T-helper 2 cell (primary cell): ENCODE measurements at regions not wholly inside any gene's neighbourhood (a gene's known extent, or its start where the extent isn't known, plus 50 kb on each side); places are given as distances from the start of the nearest gene placed in this dataset.
"Not testable (repeated sequence)": the region's sequence is repeated elsewhere in the genome, so short reads cannot be mapped to it uniquely, and the experiment has no call there.

Experiments used
- DNase-seq, 5 experiments: peaks; one replicate each; pipeline versions ENCODE4 v3.0.0 to v3.0.0-alpha.2; 2012 to 2022

- DNase-seq: no peak
Measured at GRCh38 chr5:62964428-62964827, 385.8 kb downstream of the LRRC70 start.

DNA sequence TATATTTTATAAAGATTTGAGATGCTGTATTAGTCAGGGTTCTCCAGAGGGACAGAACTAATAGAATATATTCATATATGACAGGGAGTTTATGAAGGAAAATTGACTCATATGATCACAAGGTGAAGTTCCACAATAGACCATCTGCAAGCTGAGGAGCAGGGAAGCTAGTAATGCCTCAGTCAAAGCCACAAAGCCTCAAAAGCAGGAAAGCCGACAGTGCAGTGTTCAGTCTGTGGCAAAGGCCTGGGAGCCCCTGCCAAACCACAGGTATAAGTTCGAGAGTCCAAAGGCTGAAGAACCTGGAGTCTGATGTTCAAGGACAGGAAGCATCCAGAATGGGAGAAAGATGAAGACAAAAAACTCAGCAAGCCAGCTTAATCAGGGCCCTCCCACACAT is 382.2 kb downstream of the LRRC70 start:
- no peak for DNase-seq

GRCh38 chr5:62956597-62956996 is 378.0 kb downstream of the LRRC70 start:
- DNase-seq: no peak

DNA sequence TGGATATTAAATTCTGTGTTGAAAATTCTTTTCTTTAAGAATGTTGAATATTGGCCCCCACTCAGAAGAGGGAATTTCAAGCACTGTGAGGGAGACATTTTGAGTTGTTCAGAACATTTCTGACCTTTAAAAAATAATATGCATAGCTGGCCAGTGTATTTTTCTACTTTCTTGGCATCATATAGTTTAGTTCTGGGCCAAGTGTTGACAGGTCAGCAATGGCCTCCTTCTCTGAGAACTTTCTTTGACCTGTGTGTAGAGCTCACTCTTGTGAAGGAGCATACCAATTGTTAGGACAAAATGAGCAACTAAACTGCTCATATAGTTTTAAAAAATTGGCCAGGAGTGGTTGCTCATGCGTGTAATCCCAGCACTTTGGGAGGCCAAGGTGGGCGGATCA is 376.0 kb downstream of the LRRC70 start:
- DNase-seq: no peak

- no peak for DNase-seq
Measured at GRCh38 chr5:62948301-62948700, 369.7 kb downstream of the LRRC70 start.

DNA sequence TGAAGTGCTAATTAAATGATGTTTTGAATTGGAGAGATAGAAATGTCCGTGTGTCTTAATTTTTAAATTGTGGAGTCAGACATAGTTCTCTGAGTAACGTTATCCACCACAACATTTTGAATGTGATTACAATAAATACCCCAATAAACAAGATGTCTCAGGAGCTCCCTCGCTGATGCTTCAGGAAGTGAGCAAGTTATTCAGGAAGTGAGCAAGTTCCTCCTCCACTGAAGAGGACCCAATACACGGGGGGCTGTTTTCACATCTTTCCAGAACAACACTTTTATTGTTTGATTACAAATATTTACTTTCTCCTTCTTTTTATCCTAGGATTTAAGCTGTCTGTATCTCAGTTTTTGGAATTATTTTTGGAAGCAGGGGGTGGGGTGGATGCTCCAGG is 363.8 kb downstream of the LRRC70 start:
- no peak for DNase-seq

- no peak for DNase-seq
Measured at GRCh38 chr5:62938927-62939326, 360.3 kb downstream of the LRRC70 start.

DNA sequence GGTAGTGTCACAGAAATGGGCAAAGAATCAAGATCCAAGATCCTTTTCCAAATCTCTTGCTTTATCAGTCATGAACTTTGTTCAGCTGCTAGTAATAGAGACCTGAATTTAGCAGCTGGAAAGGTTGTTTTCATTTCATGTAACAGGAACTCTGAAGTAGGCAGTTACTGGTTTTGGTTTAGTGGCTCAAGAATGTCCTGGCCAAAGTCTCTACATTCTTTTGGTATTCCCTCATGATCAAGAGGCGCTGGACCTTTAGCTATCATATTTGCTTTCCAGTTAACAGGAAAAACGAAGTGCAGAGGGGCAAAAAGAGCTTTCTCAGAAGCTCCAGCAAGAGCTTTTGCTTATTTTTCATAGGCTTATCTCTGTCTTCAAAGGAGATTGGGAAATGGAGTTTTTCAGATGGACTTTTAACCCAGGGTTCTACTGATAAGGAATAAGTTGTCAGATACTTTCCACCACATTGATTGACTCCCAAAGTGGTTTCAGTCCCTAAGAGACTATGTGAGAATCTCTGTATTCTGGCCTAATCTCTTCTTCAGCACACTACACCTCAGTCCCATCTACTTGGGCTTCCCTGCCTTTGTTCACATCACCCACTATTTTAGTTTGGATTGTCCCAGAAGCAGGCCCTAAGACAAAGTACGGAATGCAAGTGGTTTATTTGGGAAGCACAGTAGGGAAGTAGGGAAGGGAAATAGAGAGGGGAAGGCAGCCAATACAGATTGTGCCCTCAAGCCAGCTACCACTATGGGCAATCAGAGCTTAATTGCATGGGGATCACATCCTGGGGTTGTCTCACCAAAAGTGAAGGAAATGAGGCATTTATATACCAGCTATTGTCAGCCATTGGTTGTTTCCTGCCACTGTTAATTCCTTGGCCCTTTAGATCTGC is 359.3 kb downstream of the LRRC70 start:
- no peak for DNase-seq

DNA sequence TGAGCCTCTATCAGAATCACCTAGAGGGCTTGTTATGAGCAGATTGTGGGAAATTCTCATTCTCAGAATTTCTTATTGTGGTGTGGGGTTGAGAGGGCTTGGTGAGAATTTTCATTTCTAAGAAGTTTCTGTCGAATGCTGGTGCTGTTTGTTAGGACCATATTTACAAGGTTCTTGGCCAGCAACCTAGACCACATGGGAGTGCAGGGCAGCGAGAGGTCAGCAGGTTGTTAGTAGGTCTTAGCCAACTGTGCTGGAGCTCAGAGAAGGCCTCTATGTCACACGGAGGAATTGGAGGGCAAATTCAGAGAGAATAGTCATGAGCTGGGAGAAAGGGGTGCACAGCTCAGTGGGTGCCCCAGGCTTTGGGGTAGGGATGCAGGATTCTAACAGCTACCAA is 357.0 kb downstream of the LRRC70 start:
- DNase-seq: no peak

GRCh38 chr5:62934319-62934718 is 355.7 kb downstream of the LRRC70 start:
- no peak for DNase-seq

GRCh38 chr5:62933261-62933660 is 354.6 kb downstream of the LRRC70 start:
- DNase-seq: no peak

DNA sequence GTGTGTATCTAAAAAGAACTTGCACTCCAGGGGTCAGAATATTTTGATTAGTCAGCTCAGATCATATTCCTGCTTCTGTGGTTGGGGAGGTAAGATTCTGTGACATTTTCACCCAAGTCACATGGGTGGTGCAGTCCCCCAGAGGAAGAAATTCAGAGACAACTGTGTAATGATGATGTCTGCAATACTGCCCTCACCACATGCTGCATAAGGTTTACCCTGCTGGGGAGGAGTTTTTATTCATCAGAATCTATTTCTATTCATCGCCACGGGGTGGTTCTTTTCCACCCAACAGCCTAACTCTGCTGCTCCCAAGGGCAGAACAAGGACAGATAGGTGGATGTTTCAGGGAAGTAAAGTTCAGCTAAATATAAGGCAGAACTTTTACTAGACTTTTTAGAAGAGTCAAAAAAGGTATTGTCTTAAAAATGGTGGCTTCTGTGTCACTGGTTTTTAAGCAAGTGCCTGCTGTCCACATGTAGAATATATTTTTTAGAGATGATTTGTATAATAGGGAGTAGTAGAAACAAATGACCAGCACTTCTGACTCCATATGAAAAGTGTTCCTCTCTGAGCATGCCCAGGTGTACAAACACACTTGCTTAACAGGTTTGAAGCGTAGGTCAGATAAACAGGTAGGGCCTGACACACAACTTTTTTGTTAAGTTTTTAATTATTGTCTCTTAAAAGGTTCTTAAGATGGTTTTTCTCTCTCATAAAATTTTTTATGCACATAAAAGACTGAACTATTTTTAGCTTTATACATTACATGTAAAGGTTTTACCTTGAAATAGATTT is 352.7 kb downstream of the LRRC70 start:
- DNase-seq: no peak

DNA sequence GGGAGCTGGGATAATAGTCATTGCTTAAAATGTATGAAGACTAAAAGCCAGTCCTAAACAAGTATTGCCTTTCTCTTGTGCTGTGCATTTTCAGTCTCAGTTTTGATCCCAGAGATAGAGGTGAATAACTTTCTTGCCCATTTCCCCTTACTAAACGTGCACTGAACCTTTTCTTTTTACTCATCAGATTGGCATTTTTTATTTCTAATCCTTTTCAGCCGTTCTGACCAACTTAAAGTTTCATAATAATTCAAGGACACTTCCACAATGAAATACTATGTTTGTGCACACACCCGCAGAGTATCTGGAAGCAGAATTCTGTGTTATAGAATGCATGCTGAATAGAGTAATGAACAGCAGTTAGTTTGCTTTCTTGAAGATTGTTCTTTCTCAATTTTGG is 343.6 kb downstream of the LRRC70 start:
- DNase-seq: no peak

DNA sequence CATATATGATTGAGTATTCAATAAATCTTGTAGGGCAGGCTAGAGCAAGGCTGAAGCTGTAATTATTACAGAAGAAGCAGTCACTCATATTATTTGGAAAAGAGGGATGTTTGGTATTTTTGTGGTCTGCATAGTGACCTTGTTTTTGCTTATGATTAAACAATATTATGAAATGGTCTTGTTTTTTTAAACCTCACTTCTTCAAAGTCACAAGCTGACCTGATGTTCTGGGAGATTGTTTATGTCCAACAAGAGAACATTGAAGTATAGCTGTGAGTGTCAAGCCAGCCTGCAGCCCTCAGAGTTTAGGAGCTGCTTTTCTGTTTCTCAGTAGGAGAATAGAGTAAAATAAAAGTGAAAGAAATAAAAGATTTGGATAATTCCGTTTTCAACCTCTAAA is 342.2 kb downstream of the LRRC70 start:
- no peak for DNase-seq

DNA sequence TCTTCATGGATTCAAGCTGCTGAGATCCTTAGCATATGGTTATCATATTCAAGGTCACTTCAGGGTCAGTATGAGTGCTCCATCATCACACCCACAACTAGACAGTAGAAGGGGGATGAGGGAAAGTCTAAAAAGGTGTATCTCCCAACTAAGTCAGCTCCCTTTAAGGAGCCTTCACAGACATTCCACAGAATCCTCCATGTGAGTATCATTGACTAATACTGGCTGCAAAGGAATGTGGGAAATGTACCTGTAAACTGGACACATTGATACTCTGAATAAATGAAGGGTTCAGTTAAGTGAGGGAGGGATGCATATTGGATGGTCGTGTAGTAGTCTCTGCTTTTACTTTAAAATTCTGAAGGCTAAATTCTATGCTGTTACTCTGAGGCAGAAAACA is 330.7 kb downstream of the LRRC70 start:
- DNase-seq: no peak

DNA sequence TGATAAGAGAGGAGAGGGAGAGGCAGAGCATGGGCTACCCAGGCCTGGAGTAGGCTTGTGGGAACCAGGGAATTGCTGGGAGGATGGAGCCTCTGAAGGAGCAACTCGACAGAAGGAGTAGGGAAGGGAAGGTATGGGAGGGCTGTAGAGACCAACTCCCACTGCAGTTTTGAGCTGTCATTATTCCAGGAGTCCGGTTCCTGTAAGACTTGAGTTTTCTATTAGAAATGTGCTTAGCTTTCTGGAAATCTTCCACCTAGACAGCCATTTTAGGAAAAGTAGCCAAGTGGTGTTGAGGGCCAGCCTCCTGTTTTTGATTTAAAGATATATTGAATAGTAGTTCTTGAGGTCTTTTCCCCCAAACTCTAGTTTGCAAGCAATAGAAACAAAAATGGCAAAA is 323.5 kb downstream of the LRRC70 start:
- DNase-seq: no peak

- DNase-seq: no peak
Measured at GRCh38 chr5:62900976-62901375, 322.4 kb downstream of the LRRC70 start.

- no peak for DNase-seq
Measured at GRCh38 chr5:62896121-62896893, 317.7 kb downstream of the LRRC70 start.

DNA sequence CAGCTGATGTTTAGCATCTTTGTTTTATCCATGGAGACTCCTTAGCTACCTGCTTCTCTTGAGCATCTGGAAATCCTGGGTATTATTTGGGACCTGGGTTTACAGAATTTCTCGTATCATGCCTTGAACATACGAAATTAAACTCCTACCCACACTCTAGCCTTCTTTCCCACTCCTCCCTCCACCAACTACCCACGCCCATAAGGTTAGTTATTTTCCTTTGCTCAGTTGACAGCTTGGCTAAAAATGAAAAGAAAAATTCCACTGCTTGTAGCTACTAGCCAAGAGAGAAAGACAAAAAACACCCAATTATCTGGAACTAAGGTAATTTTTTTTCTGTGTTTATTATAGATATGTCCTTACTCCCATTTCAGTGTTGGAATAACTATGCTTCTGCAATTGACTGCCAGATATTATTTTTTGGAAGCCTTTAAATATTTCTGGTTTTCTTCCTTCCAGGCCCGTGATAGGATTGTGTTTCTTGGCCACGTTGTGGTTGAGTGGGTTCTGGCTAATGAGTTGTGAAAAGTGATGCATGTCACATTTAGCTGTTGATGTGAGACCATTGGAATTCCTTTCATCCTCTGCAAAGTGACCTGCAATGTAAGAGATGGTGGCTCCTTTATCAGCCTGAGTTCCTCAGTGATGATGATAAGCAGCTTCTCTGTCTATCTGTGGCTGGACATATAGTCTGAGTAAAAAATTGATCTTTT is 308.1 kb downstream of the LRRC70 start:
- no peak for DNase-seq

DNA sequence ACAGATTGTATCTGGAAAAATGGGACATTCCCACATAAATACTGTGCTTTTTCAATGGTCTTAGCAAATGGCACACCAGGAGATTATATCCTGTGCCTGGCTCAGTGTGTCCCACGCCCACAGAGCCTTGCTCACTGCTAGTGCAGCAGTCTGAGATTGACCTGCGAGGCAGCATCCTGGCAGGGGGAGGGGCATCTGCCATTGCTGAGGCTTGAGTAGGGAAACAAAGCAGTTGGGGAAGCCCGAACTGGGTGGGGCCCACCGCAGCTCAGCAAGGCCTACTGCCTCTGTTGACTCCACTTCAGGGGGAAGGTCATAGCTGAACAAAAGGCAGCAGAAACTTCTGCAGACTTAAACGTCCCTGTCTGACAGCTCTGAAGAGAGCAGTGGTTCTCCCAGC is 258.7 kb downstream of the LRRC70 start:
- not testable (repeated sequence) for DNase-seq

DNA sequence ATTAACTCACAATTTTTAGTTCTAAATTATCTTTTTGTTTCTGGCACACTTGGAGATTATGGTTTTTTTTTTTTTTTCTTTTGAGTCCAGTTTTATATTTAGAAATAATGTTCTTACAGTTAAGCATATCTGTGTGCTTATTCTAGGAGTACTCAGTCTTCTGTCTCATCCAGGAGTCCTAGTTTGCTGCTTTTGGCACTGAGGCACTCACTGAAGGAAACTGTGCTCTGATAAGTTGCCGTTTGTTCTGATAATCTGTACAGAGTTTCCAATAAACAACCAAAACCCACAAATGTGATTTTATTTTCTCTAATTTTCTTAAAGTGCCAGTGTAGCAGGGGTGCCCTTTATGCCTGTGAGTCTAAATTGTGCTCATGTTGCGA is 251.0 kb downstream of the LRRC70 start:
- DNase-seq: no peak

DNA sequence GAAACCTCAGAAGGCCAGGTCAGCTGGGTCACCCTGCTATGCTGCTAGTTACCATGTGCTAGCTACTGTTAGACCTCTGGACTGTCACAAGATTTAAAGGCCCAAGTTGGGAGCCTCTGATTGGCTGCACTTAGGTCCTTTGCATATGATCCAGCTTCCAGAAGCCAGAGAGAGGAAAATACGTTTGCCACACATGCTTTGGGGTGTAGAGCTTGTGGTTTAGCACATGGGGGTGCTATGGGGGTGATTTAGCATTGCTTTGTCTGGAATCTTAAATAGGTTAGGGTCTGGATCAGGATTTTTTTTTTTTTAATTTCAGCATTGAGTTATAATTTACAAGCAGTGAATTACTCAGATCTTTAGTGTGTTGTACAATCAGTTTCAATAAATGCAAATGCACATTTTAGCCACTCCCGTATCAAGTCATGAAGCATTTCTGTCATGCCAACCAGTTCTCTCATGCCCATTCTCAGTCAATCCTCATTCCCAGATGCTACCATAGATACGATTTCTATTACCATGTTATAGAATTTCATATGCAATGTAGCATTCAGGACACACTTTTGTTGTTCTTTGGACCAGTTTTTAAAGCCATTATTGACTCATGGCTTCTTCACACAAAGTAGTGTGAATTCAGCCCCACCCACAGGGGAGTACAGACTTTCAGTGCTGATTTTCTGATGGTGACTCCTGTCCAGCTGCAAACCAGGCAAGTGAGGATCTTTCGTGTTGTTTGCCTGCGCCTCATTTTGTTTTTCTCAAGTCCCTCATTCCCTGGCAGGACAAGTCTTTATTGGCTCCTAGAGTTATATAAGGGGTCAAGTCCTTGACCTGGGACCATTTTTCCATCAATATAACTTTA is 250.4 kb downstream of the LRRC70 start:
- DNase-seq: no peak
